Activated T-helper 1 cell treated with anti-CD3 and anti-CD28 coated beads, Interleukin-12 subunit alpha, Interleukin-12 subunit beta, Interleukin-2, Interleukin-4 antibody, amounts not matched to agents 30 ng/mL and 10 ng/mL and 1 ng/mL, durations not matched to agents 14 hours and 24 hours and 36 hours (primary cell): ENCODE measurements at regions not wholly inside any gene's neighbourhood (a gene's known extent, or its start where the extent isn't known, plus 50 kb on each side); places are given as distances from the start of the nearest gene placed in this dataset.

Source experiments
- DNase-seq: peaks from one replicate; pipeline ENCODE4 v3.0.0; 2021; ENCODE audit warnings: low spot score
- H3K27ac Mint-ChIP-seq: one replicate; pipeline ENCODE4 v1.8.0; 2021; ENCODE audit warnings: mild to moderate bottlenecking, mixed read lengths
- H3K27me3 Mint-ChIP-seq: one replicate; pipeline ENCODE4 v1.8.0; 2022; ENCODE audit warnings: mild to moderate bottlenecking, moderate library complexity, mixed read lengths; ENCODE audit not compliant: insufficient read depth
- H3K36me3 Mint-ChIP-seq: one replicate; pipeline ENCODE4 v1.8.0; 2021; ENCODE audit warnings: low read depth, mixed read lengths
- H3K4me1 Mint-ChIP-seq: one replicate; pipeline ENCODE4 v1.8.0; 2021; ENCODE audit warnings: low read depth, mixed read lengths
- H3K4me3 Mint-ChIP-seq: one replicate; pipeline ENCODE4 v1.8.0; 2021; ENCODE audit warnings: mild to moderate bottlenecking, moderate library complexity, mixed read lengths
- H3K9me3 Mint-ChIP-seq: one replicate; pipeline ENCODE4 v1.8.0; 2021; ENCODE audit warnings: mixed read lengths
- intact Hi-C: fragments of 100-400 bp; cut with micrococcal nuclease; formaldehyde crosslinking; loops from one replicate; pipeline ENCODE4 v1.15.1; 2024

- Mint-ChIP-seq H3K27me3 (peaks cover 1% of the 10 kb centered on the region), H3K36me3 (no peaks in the 10 kb centered on the region), H3K27ac (no peak overlapping the region), H3K4me3 (no peak overlapping the region), H3K9me3 (peaks cover 5% of the 10 kb centered on the region), H3K4me1 (no peaks in the 10 kb centered on the region)
- DNase-seq: no peak
- intact Hi-C loops: no loop called here
Measured at GRCh38 chr11:115903179-115903578, 399.0 kb upstream of the CADM1 start.

GRCh38 chr11:115901069-115901468 lies 396.9 kb upstream of the CADM1 start:
- Mint-ChIP-seq H3K27ac (no peak overlapping the region), H3K9me3 (peaks cover 5% of the 10 kb centered on the region), H3K36me3 (no peaks in the 10 kb centered on the region), H3K27me3 (peaks cover 1% of the 10 kb centered on the region), H3K4me1 (no peaks in the 10 kb centered on the region), H3K4me3 (no peak overlapping the region)
- no peak for DNase-seq
- intact Hi-C loops: no loop called here

DNA sequence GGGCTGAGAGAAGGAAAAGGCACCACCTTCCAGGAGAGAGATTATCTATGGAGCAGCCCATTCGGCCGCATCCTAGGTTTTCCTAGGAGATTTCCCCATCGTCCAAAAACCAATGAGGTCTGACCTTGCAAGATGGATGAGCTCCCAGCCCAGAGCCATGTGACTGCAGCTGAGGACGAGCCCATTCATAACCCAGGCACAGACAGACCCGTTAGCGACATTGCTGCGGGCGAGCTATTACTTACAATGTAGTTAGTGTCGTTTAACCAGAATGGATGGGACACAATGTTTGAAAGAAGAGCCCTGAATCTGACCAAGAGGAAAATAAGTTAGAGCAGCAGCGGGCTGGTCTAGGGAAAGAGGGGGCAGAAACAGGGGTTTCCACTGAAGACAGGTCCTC lies 395.9 kb upstream of the CADM1 start:
- no peak for DNase-seq
- H3K27ac Mint-ChIP-seq: no peak overlapping the region
- no peaks in the 10 kb centered on the region for H3K4me1 Mint-ChIP-seq
- intact Hi-C loops: no loop called here
- peaks cover 5% of the 10 kb centered on the region for H3K9me3 Mint-ChIP-seq
- H3K36me3 Mint-ChIP-seq: no peaks in the 10 kb centered on the region
- H3K27me3 Mint-ChIP-seq: peaks cover 1% of the 10 kb centered on the region
- H3K4me3 Mint-ChIP-seq: no peak overlapping the region

GRCh38 chr11:115897707-115898106 lies 393.5 kb upstream of the CADM1 start:
- Mint-ChIP-seq H3K9me3 (peaks cover 5% of the 10 kb centered on the region), H3K36me3 (no peaks in the 10 kb centered on the region), H3K27ac (no peak overlapping the region), H3K27me3 (no peaks in the 10 kb centered on the region), H3K4me3 (no peak overlapping the region), H3K4me1 (no peaks in the 10 kb centered on the region)
- intact Hi-C loops: loop anchor here (10.0 kb wide), 1 partner anchor 1113 kb away; no protein-coding TSS in a partner anchor
- no peak for DNase-seq

- Mint-ChIP-seq H3K4me3 (no peak overlapping the region), H3K27ac (no peak overlapping the region), H3K9me3 (peaks cover 5% of the 10 kb centered on the region), H3K4me1 (no peaks in the 10 kb centered on the region), H3K36me3 (no peaks in the 10 kb centered on the region), H3K27me3 (no peaks in the 10 kb centered on the region)
- intact Hi-C loops: loop anchor here (10.0 kb wide), 1 partner anchor 1111 kb away; no protein-coding TSS in a partner anchor
- no peak for DNase-seq
Measured at GRCh38 chr11:115896084-115896483, 391.9 kb upstream of the CADM1 start.

- no peak for DNase-seq
- H3K27ac Mint-ChIP-seq: no peak overlapping the region
- H3K4me1 Mint-ChIP-seq: no peaks in the 10 kb centered on the region
- intact Hi-C loops: loop anchor here (10.0 kb wide), 1 partner anchor 1111 kb away; no protein-coding TSS in a partner anchor
- H3K36me3 Mint-ChIP-seq: no peaks in the 10 kb centered on the region
- H3K27me3 Mint-ChIP-seq: no peaks in the 10 kb centered on the region
- peaks cover 5% of the 10 kb centered on the region for H3K9me3 Mint-ChIP-seq
- no peak overlapping the region for H3K4me3 Mint-ChIP-seq
Measured at GRCh38 chr11:115895594-115895993, 391.4 kb upstream of the CADM1 start.

DNA sequence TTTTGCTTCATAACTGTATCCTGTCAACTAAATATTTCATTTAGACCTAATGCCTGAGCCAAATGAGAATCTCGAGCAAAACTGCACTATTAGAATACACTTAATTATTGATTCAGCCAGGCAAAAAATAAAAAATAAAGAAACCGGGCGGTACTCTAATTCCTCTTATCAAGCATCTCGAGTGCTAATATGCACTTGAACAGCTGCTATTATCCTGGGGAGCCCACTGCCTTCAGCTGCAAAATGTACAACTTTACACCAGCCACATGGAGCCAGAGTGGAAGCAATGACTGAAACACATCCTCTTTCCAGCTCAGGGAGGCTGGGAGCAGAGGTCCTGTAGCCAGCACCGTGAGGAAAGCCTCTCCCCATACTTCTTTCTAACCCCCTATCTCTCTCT lies 390.0 kb upstream of the CADM1 start:
- Mint-ChIP-seq H3K4me3 (no peak overlapping the region), H3K36me3 (no peaks in the 10 kb centered on the region), H3K9me3 (peaks cover 5% of the 10 kb centered on the region), H3K27me3 (no peaks in the 10 kb centered on the region), H3K4me1 (no peaks in the 10 kb centered on the region), H3K27ac (no peak overlapping the region)
- DNase-seq: no peak
- intact Hi-C loops: loop anchor here (10.0 kb wide), 1 partner anchor 1109 kb away; no protein-coding TSS in a partner anchor

- Mint-ChIP-seq H3K4me3 (no peak overlapping the region), H3K27ac (no peak overlapping the region), H3K4me1 (no peaks in the 10 kb centered on the region), H3K9me3 (peaks cover 1% of the 10 kb centered on the region), H3K36me3 (no peaks in the 10 kb centered on the region), H3K27me3 (no peaks in the 10 kb centered on the region)
- intact Hi-C loops: loop anchor here (10.0 kb wide), 1 partner anchor 1109 kb away; no protein-coding TSS in a partner anchor
- no peak for DNase-seq
Measured at GRCh38 chr11:115893461-115894099, 389.4 kb upstream of the CADM1 start.

- no peak for DNase-seq
- intact Hi-C loops: loop anchor here (10.0 kb wide), 1 partner anchor 1107 kb away; no protein-coding TSS in a partner anchor
- Mint-ChIP-seq H3K4me3 (no peak overlapping the region), H3K27ac (no peak overlapping the region), H3K4me1 (no peaks in the 10 kb centered on the region), H3K9me3 (no peaks in the 10 kb centered on the region), H3K36me3 (no peaks in the 10 kb centered on the region), H3K27me3 (no peaks in the 10 kb centered on the region)
Measured at GRCh38 chr11:115892016-115892415, 387.8 kb upstream of the CADM1 start.

DNA sequence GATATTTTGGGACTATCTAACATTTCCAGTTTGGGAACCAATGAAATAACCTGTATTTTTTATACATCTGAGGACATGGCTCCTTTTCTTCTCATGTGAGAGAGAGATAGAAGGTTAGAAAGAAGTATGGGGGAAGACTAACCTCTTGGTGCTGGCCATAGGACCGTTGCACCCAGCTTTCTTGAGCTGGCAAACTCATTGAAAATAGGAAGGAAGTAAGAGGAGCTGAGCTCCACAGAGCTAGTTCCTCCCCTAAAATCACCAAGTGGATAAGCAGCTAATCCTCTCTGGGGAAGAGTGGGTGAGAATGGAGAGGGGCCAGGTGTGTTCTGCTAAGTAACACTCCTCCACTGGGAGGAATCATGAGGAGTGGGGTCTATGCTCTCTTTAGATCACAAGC lies 387.4 kb upstream of the CADM1 start:
- Mint-ChIP-seq H3K36me3 (no peaks in the 10 kb centered on the region), H3K4me1 (no peaks in the 10 kb centered on the region), H3K9me3 (no peaks in the 10 kb centered on the region), H3K27me3 (no peaks in the 10 kb centered on the region), H3K27ac (no peak overlapping the region), H3K4me3 (no peak overlapping the region)
- intact Hi-C loops: loop anchor here (10.0 kb wide), 1 partner anchor 1107 kb away; no protein-coding TSS in a partner anchor
- DNase-seq: no peak

DNA sequence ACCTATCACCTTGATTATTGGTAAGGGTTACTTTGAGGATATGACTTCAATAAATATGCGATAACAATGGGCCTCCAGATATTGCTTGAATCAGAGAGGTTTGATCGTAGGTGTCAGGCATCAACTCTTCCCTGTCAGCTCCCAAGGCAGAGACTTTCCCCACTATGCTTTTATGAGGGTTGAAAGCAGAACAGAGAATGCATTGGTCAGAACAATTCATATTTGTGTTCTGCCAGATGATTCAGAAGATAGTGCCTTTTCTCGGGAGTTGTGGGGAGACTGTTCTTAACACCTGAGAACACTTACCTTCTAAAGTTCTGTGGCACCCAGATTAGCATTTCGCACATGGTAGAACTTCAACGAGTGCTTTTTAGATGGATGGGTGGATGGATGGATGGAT lies 386.3 kb upstream of the CADM1 start:
- H3K4me1 Mint-ChIP-seq: no peaks in the 10 kb centered on the region
- intact Hi-C loops: loop anchor here (10.0 kb wide), 1 partner anchor 1106 kb away; no protein-coding TSS in a partner anchor
- no peak overlapping the region for H3K27ac Mint-ChIP-seq
- no peaks in the 10 kb centered on the region for H3K27me3 Mint-ChIP-seq
- no peaks in the 10 kb centered on the region for H3K36me3 Mint-ChIP-seq
- no peak for DNase-seq
- H3K9me3 Mint-ChIP-seq: no peaks in the 10 kb centered on the region
- no peak overlapping the region for H3K4me3 Mint-ChIP-seq

- Mint-ChIP-seq H3K36me3 (no peaks in the 10 kb centered on the region), H3K4me1 (no peaks in the 10 kb centered on the region), H3K9me3 (no peaks in the 10 kb centered on the region), H3K27me3 (no peaks in the 10 kb centered on the region), H3K27ac (no peak overlapping the region), H3K4me3 (no peak overlapping the region)
- intact Hi-C loops: loop anchor here (10.0 kb wide), 1 partner anchor 1105 kb away; no protein-coding TSS in a partner anchor
- DNase-seq: no peak
Measured at GRCh38 chr11:115889712-115890111, 385.5 kb upstream of the CADM1 start.

DNA sequence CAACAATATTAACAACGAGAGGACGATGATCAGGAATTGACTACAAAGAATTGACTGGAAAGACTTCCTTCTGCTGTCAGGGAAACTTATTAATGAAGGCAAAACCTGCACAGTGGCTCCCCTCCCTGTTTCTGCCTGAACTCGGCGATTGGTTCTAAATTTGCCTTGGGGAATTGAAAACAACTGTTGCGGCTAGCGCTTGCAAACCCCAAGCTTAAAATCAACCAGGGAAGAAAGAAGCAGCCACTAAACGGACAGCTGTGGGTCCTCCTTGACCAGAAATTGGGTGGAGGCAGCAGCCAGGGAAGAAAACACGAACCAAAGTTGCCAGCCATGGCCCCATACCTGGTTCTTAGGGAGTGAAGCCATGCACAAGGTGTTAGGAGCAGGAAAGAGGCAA lies 383.5 kb upstream of the CADM1 start:
- Mint-ChIP-seq H3K36me3 (no peaks in the 10 kb centered on the region), H3K4me3 (no peak overlapping the region), H3K4me1 (no peaks in the 10 kb centered on the region), H3K27me3 (no peaks in the 10 kb centered on the region), H3K27ac (no peak overlapping the region), H3K9me3 (no peaks in the 10 kb centered on the region)
- DNase-seq: no peak
- intact Hi-C loops: no loop called here
